ENCODE measurements at regions not wholly inside any gene's neighbourhood (a gene's known extent, or its start where the extent isn't known, plus 50 kb on each side); places are given as distances from the start of the nearest gene placed in this dataset.
"Not testable (repeated sequence)": the region's sequence is repeated elsewhere in the genome, so short reads cannot be mapped to it uniquely, and the experiment has no call there.

DNA sequence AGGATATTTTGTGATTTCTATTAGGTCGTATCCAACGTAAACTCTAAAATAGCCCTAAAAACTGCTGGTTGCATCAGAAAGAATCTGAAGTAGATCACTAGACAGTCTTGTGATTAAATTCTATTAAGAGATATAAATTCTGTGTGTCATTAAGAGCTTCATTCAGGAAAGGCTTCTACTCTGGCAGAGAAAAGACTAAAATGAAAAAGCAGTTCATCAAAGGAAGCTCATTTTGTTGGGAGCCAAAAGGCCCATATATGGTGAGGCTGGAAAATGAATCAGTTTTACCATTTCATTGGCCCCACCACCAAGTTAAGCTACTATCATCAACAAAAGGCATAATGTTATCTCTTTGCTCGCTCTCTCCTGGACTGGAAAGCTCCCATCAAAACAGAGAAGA lies 261.1 kb downstream of the SATB2 start:
- TF ChIP-seq CTCF (conservative IDR thresholded peaks at IDR 0.05; ENCODE audit: low read depth, low read length), result no peak
- H3K4me3 ChIP-seq (ENCODE audit: low read depth, low read length), result no peak overlapping the region
- DNase-seq (ENCODE audit: low read depth), result no peak

DNA sequence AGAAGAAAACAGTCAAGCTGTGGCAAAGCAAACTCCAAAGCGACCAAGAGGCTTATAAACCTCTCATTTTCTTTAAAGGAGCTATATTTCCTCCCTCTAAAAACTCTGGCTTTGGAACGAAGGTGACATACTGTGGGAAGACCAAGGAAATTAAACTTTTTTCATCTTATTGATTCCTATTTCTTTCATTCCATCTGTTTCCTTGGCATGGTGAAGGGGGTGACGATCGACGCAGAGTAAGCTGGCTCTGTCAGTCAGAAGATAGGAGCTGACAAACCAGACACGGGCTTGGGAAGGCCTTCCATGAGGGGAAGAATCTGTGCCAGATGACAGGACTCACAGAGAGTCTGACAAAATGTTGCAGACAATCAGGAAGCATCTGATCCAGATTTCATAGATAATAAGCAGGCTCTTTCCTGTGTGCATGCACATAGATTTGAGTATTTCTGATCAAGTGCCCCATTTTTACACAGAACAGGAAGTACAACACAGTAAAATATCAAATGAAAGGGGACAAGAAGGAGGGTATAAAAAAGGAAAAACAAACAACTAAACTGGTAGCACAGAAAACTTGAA lies 261.7 kb downstream of the SATB2 start:
- H3K4me3 ChIP-seq (ENCODE audit: low read depth, low read length), result no peak overlapping the region
- no peak for TF ChIP-seq CTCF (conservative IDR thresholded peaks at IDR 0.05; ENCODE audit: low read depth, low read length)
- DNase-seq (ENCODE audit: low read depth), result no peak

- H3K4me3 ChIP-seq (ENCODE audit: low read depth, low read length), result no peak overlapping the region
- no peak for DNase-seq (ENCODE audit: low read depth)
- TF ChIP-seq CTCF (conservative IDR thresholded peaks at IDR 0.05; ENCODE audit: low read depth, low read length), result no peak
These were observed 266.3 kb downstream of the SATB2 start for GRCh38 chr2:199191461-199191860.

DNA sequence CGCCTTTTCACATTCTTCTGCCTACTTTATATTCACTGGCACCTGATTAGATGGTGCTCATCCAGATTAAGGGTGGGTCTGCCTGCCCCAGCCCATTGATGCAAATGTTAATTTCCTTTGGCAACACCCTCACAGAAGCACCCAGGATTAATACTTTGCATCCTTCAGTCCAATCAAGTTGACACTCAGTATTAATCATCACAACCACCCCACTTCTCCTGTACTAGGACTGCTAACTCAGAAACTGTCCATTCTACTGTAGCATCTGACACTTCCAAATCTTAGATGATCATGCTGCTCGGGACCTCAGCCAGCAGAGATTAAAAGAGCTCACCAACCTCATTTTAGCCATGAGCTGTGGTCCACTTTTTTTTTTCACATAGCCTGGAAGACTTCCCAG lies 268.5 kb downstream of the SATB2 start:
- no peak for TF ChIP-seq CTCF (conservative IDR thresholded peaks at IDR 0.05; ENCODE audit: low read depth, low read length)
- no peak for DNase-seq (ENCODE audit: low read depth)
- no peak overlapping the region for H3K4me3 ChIP-seq (ENCODE audit: low read depth, low read length)

GRCh38 chr2:199186301-199186751 lies 271.4 kb downstream of the SATB2 start:
- no peak overlapping the region for H3K4me3 ChIP-seq (ENCODE audit: low read depth, low read length)
- no peak for DNase-seq (ENCODE audit: low read depth)
- TF ChIP-seq CTCF (conservative IDR thresholded peaks at IDR 0.05; ENCODE audit: low read depth, low read length), result no peak

GRCh38 chr2:199185174-199185573 lies 272.6 kb downstream of the SATB2 start:
- not testable (repeated sequence) for H3K4me3 ChIP-seq (ENCODE audit: low read depth, low read length); DNase-seq (ENCODE audit: low read depth)

- H3K4me3 ChIP-seq (ENCODE audit: low read depth, low read length), result no peak overlapping the region
- no peak for DNase-seq (ENCODE audit: low read depth)
- no peak for TF ChIP-seq CTCF (conservative IDR thresholded peaks at IDR 0.05; ENCODE audit: low read depth, low read length)
These were observed 293.9 kb downstream of the SATB2 start for GRCh38 chr2:199163613-199164458.

Measured in choroid plexus epithelial cell (primary cell).